ENCODE measurements at regions not wholly inside any gene's neighbourhood (a gene's known extent, or its start where the extent isn't known, plus 50 kb on each side); places are given as distances from the start of the nearest gene placed in this dataset.

GRCh38 chr14:51576117-51576430, 75.6 kb upstream of the FRMD6 start:
- no peak for TF ChIP-seq CTCF (conservative IDR thresholded peaks at IDR 0.05; ENCODE audit: low read length)
- no peak for TF ChIP-seq EZH2phosphoT487 (IDR thresholded peaks at IDR 0.05; ENCODE audit: borderline replicate concordance)
